ENCODE measurements at regions not wholly inside any gene's neighbourhood (a gene's known extent, or its start where the extent isn't known, plus 50 kb on each side); places are given as distances from the start of the nearest gene placed in this dataset.

- no peaks in the 10 kb centered on the region for H3K4me1 ChIP-seq (ENCODE audit: control insufficient read depth in 2 of 2, insufficient read depth in 2 of 2, low read length in 1 of 2)
- H3K4me3 ChIP-seq (ENCODE audit: low read depth in 1 of 2, low read length in 2 of 2): no peak overlapping the region
- no peak overlapping the region for H3K27ac ChIP-seq (ENCODE audit: low read depth in 2 of 2, low read length in 1 of 2)
- H3K9me3 ChIP-seq (ENCODE audit: control insufficient read depth in 2 of 2, insufficient read depth in 1 of 2, low read depth in 1 of 2, low read length in 1 of 2): no peaks in the 10 kb centered on the region
- WGBS, 2 donors: 86 to 90% methylated on average over 4 of the region's 4 CpGs
- H3K36me3 ChIP-seq (ENCODE audit: control insufficient read depth in 2 of 2, insufficient read depth in 2 of 2, low read length in 1 of 2): no peaks in the 10 kb centered on the region
- no peaks in the 10 kb centered on the region for H3K27me3 ChIP-seq (ENCODE audit: control insufficient read depth in 1 of 2, insufficient read depth in 2 of 2, low read length in 2 of 2)
Observed at GRCh38 chr12:46438256-46438655, 65.7 kb upstream of the SLC38A2 start.

GRCh38 chr12:46437469-46437868, 64.9 kb upstream of the SLC38A2 start:
- Histone ChIP-seq H3K4me3 (ENCODE audit: low read depth in 1 of 2, low read length in 2 of 2) (no peak overlapping the region), H3K27ac (ENCODE audit: low read depth in 2 of 2, low read length in 1 of 2) (no peak overlapping the region), H3K36me3 (ENCODE audit: control insufficient read depth in 2 of 2, insufficient read depth in 2 of 2, low read length in 1 of 2) (no peaks in the 10 kb centered on the region), H3K27me3 (ENCODE audit: control insufficient read depth in 1 of 2, insufficient read depth in 2 of 2, low read length in 2 of 2) (no peaks in the 10 kb centered on the region), H3K4me1 (ENCODE audit: control insufficient read depth in 2 of 2, insufficient read depth in 2 of 2, low read length in 1 of 2) (no peaks in the 10 kb centered on the region), H3K9me3 (ENCODE audit: control insufficient read depth in 2 of 2, insufficient read depth in 1 of 2, low read depth in 1 of 2, low read length in 1 of 2) (no peaks in the 10 kb centered on the region)
- 90 to 93% methylated on average over 2 of the region's 2 CpGs for WGBS, 2 donors

DNA sequence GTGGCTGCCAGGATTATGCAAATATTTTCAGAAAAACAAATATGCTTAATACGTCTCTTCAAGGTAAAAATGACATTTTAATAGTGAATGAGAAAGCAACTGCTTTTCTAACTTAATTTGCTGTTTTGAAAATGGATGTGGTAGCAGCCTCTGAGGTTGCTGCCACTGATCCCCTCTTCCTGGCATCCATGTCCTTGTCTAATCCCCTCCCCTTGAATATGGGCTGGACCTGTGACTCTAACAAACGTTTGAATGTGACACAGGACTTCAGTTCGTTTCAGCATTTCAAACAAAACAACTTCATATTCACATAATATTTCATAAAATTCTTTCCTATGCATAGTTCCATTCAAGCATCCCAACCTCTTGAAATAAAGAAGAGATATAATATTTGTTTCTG, 64.2 kb upstream of the SLC38A2 start:
- no peaks in the 10 kb centered on the region for H3K9me3 ChIP-seq (ENCODE audit: control insufficient read depth in 2 of 2, insufficient read depth in 1 of 2, low read depth in 1 of 2, low read length in 1 of 2)
- no peaks in the 10 kb centered on the region for H3K4me1 ChIP-seq (ENCODE audit: control insufficient read depth in 2 of 2, insufficient read depth in 2 of 2, low read length in 1 of 2)
- WGBS, 2 donors: 50 to 55% methylated on average over 3 of the region's 3 CpGs
- no peaks in the 10 kb centered on the region for H3K36me3 ChIP-seq (ENCODE audit: control insufficient read depth in 2 of 2, insufficient read depth in 2 of 2, low read length in 1 of 2)
- H3K27me3 ChIP-seq (ENCODE audit: control insufficient read depth in 1 of 2, insufficient read depth in 2 of 2, low read length in 2 of 2): no peaks in the 10 kb centered on the region
- no peak overlapping the region for H3K4me3 ChIP-seq (ENCODE audit: low read depth in 1 of 2, low read length in 2 of 2)
- H3K27ac ChIP-seq (ENCODE audit: low read depth in 2 of 2, low read length in 1 of 2): no peak overlapping the region

DNA sequence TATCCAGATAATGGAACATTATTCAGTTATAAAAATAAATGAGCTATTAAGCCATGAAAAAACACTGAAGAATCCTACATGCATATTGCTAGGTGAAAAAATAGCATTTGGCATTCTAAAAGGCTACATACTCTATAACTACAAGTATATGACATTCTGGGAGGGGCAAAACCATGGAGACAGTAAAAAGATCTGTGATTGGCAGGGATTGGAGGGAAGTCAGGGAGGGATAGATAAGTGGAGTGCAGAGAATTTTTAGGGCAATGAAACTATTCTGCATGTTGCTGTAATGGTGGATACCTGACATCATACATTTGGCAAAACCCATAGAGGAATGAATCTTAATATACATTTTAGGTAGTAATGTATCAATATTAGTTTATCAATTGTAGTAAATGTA, 63.1 kb upstream of the SLC38A2 start:
- Histone ChIP-seq H3K9me3 (ENCODE audit: control insufficient read depth in 2 of 2, insufficient read depth in 1 of 2, low read depth in 1 of 2, low read length in 1 of 2) (no peaks in the 10 kb centered on the region), H3K4me1 (ENCODE audit: control insufficient read depth in 2 of 2, insufficient read depth in 2 of 2, low read length in 1 of 2) (no peaks in the 10 kb centered on the region), H3K27ac (ENCODE audit: low read depth in 2 of 2, low read length in 1 of 2) (no peak overlapping the region)

DNA sequence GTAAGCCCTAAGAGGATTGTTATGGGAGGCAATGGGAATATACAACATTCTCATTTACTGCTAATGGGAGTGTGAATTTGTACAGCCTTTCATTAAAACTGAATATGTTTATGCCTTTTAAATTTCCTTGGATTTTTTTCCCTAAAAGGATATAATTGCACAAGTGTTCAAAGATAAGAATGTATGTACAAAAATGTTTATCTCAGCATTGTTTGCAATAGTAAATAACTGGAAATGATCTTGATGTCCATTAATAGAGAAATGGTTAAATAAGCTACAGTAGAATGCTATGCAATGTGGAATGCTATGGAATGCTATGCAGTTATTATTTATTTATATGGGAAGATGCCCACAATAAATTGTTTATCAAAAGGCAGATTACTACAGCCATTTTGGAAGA, 62.5 kb upstream of the SLC38A2 start:
- Histone ChIP-seq H3K4me3 (ENCODE audit: low read depth in 1 of 2, low read length in 2 of 2) (no peak overlapping the region), H3K27ac (ENCODE audit: low read depth in 2 of 2, low read length in 1 of 2) (no peak overlapping the region), H3K9me3 (ENCODE audit: control insufficient read depth in 2 of 2, insufficient read depth in 1 of 2, low read depth in 1 of 2, low read length in 1 of 2) (no peaks in the 10 kb centered on the region), H3K36me3 (ENCODE audit: control insufficient read depth in 2 of 2, insufficient read depth in 2 of 2, low read length in 1 of 2) (no peaks in the 10 kb centered on the region), H3K27me3 (ENCODE audit: control insufficient read depth in 1 of 2, insufficient read depth in 2 of 2, low read length in 2 of 2) (no peaks in the 10 kb centered on the region), H3K4me1 (ENCODE audit: control insufficient read depth in 2 of 2, insufficient read depth in 2 of 2, low read length in 1 of 2) (no peaks in the 10 kb centered on the region)

More for the DNA sequence above, 63.1 kb upstream of the SLC38A2 start:
- no peak overlapping the region for H3K4me3 ChIP-seq (ENCODE audit: low read depth in 1 of 2, low read length in 2 of 2)
- no peaks in the 10 kb centered on the region for H3K36me3 ChIP-seq (ENCODE audit: control insufficient read depth in 2 of 2, insufficient read depth in 2 of 2, low read length in 1 of 2)
- no peaks in the 10 kb centered on the region for H3K27me3 ChIP-seq (ENCODE audit: control insufficient read depth in 1 of 2, insufficient read depth in 2 of 2, low read length in 2 of 2)

GRCh38 chr12:46433829-46434228, 61.3 kb upstream of the SLC38A2 start:
- 89 to 91% methylated on average over 3 of the region's 3 CpGs for WGBS, 2 donors
- no peaks in the 10 kb centered on the region for H3K36me3 ChIP-seq (ENCODE audit: control insufficient read depth in 2 of 2, insufficient read depth in 2 of 2, low read length in 1 of 2)
- no peaks in the 10 kb centered on the region for H3K9me3 ChIP-seq (ENCODE audit: control insufficient read depth in 2 of 2, insufficient read depth in 1 of 2, low read depth in 1 of 2, low read length in 1 of 2)
- no peaks in the 10 kb centered on the region for H3K4me1 ChIP-seq (ENCODE audit: control insufficient read depth in 2 of 2, insufficient read depth in 2 of 2, low read length in 1 of 2)
- H3K27me3 ChIP-seq (ENCODE audit: control insufficient read depth in 1 of 2, insufficient read depth in 2 of 2, low read length in 2 of 2): no peaks in the 10 kb centered on the region
- no peak overlapping the region for H3K4me3 ChIP-seq (ENCODE audit: low read depth in 1 of 2, low read length in 2 of 2)
- H3K27ac ChIP-seq (ENCODE audit: low read depth in 2 of 2, low read length in 1 of 2): no peak overlapping the region

DNA sequence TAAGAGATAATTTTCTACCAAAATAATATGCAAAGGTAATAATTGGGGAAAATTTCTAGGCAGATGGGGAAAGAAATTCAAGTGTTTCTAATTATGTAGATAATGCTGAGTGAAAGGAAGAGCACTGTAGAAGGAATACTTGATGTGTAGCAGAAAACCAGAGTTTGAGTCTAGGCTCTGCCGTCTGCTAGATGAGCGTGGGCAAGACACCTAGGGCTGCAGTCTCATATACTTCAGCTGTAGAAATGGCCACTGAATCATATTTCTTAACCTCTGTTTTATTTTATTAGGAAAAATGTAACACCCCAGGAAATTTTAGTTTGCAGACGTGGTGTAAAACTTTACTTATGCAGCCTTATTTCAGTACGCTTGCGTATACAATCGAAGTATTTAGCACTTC, 59.8 kb upstream of the SLC38A2 start:
- Histone ChIP-seq H3K4me3 (ENCODE audit: low read depth in 1 of 2, low read length in 2 of 2) (no peak overlapping the region), H3K36me3 (ENCODE audit: control insufficient read depth in 2 of 2, insufficient read depth in 2 of 2, low read length in 1 of 2) (no peaks in the 10 kb centered on the region), H3K27me3 (ENCODE audit: control insufficient read depth in 1 of 2, insufficient read depth in 2 of 2, low read length in 2 of 2) (no peaks in the 10 kb centered on the region), H3K4me1 (ENCODE audit: control insufficient read depth in 2 of 2, insufficient read depth in 2 of 2, low read length in 1 of 2) (no peaks in the 10 kb centered on the region), H3K27ac (ENCODE audit: low read depth in 2 of 2, low read length in 1 of 2) (no peak overlapping the region), H3K9me3 (ENCODE audit: control insufficient read depth in 2 of 2, insufficient read depth in 1 of 2, low read depth in 1 of 2, low read length in 1 of 2) (no peaks in the 10 kb centered on the region)
- WGBS, 2 donors: 79% methylated on average over 6 of the region's 6 CpGs

DNA sequence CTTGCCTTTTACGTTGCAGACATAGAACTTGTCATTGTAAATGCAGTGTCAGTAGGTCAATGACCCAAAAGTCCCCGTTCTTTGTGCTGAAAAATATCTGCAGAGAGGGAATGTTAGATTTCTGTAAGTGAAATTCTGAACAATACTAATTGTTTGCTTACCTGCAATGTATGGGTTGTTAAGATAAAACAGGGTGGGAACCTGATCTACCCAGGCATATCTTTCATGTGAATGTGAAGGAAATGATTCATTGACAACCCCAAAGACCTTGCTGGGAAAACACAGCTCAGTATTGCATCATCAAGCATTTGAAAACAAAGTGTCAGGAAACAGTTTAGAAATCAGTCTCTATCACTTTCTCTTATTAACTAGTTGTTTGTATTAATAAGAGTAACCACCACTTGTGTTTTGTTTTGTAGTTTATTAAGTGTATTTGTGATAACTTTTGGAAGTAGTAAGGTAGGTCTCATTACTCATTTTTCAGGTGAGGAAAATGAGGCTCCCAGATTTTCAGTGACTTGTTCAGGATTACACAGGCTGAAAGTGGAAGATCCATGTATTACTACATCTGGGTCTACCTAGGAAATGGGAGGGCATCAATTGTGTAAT, 57.9 kb upstream of the SLC38A2 start:
- Histone ChIP-seq H3K4me1 (ENCODE audit: control insufficient read depth in 2 of 2, insufficient read depth in 2 of 2, low read length in 1 of 2) (no peaks in the 10 kb centered on the region), H3K9me3 (ENCODE audit: control insufficient read depth in 2 of 2, insufficient read depth in 1 of 2, low read depth in 1 of 2, low read length in 1 of 2) (no peaks in the 10 kb centered on the region), H3K4me3 (ENCODE audit: low read depth in 1 of 2, low read length in 2 of 2) (no peak overlapping the region), H3K27me3 (ENCODE audit: control insufficient read depth in 1 of 2, insufficient read depth in 2 of 2, low read length in 2 of 2) (no peaks in the 10 kb centered on the region), H3K27ac (ENCODE audit: low read depth in 2 of 2, low read length in 1 of 2) (no peak overlapping the region), H3K36me3 (ENCODE audit: control insufficient read depth in 2 of 2, insufficient read depth in 2 of 2, low read length in 1 of 2) (no peaks in the 10 kb centered on the region)
- 39 to 40% methylated on average over 2 of the region's 2 CpGs for whole genome bisulfite sequencing, 2 donors
